Naive thymus-derived CD4-positive, alpha-beta T cell (primary cell): ENCODE measurements at regions not wholly inside any gene's neighbourhood (a gene's known extent, or its start where the extent isn't known, plus 50 kb on each side); places are given as distances from the start of the nearest gene placed in this dataset.

Source experiments
- ATAC-seq: fragments of 150-1000 bp; cut with Tn5 transposase; 2 replicates; pipeline ENCODE4 v1.10.0; 2021; ENCODE audit warnings: mild to moderate bottlenecking, moderate library complexity
- CTCF ChIA-PET: fragments of 350-600 bp; sonication (Branson Sonifier 250); formaldehyde crosslinking; loops from one replicate; lab custom pipeline; 2021; ENCODE audit warnings: antibody characterized with exemption; lab: Charles Lee
- POLR2A ChIA-PET: fragments of 350-600 bp; sonication (Branson Sonifier 250); formaldehyde crosslinking; loops from one replicate; lab custom pipeline; 2021; ENCODE audit warnings: antibody characterized with exemption, inconsistent platforms; lab: Charles Lee
- DNase-seq, 9 donors: peaks; one replicate each; pipeline versions ENCODE4 v3.0.0 to v3.0.0-alpha.2; 2020 to 2022; ENCODE audit warnings: mixed read lengths in 1 of 9
- H3K27ac ChIP-seq: one replicate; pipeline ENCODE4 v1.7.0; 2013; ENCODE audit warnings: mild to moderate bottlenecking, low read depth, low read length, moderate library complexity
- H3K27me3 ChIP-seq, 2 donors: one replicate each; pipeline ENCODE4 v1.7.0; 2013; ENCODE audit warnings: low read length in 2 of 2, mild to moderate bottlenecking in 2 of 2, moderate library complexity in 2 of 2; ENCODE audit not compliant: control insufficient read depth in 2 of 2, insufficient read depth in 2 of 2
- H3K36me3 ChIP-seq, 3 experiments: 1 replicate in 2 of 3; 2 replicates in 1 of 3; pipeline ENCODE4 v1.7.0; 2013; ENCODE audit warnings: low read length in 3 of 3, mild to moderate bottlenecking in 3 of 3, moderate library complexity in 1 of 3; ENCODE audit not compliant: insufficient read depth in 3 of 3, control insufficient read depth in 2 of 3
- H3K4me1 ChIP-seq, 2 donors: one replicate each; pipeline ENCODE4 v1.7.0; 2013; ENCODE audit warnings: low read length in 2 of 2, mild to moderate bottlenecking in 2 of 2, moderate library complexity in 1 of 2; ENCODE audit not compliant: control insufficient read depth in 2 of 2, insufficient read depth in 2 of 2
- H3K4me3 ChIP-seq: 2 replicates; pipeline ENCODE4 v1.7.0; 2013; ENCODE audit warnings: mild to moderate bottlenecking, low read length
- H3K9me3 ChIP-seq, 3 experiments: 1 replicate in 2 of 3; 2 replicates in 1 of 3; pipeline ENCODE4 v1.7.0; 2013; ENCODE audit warnings: low read length in 3 of 3; ENCODE audit not compliant: control insufficient read depth in 2 of 3
- H3K27ac Mint-ChIP-seq, 9 donors: one replicate each; pipeline ENCODE4 v1.8.0; 2020 to 2022; ENCODE audit warnings: mixed read lengths in 9 of 9, mild to moderate bottlenecking in 8 of 9, moderate library complexity in 5 of 9, inconsistent platforms in 2 of 9
- H3K27me3 Mint-ChIP-seq, 5 donors: one replicate each; pipeline ENCODE4 v1.8.0; 2021 to 2022; ENCODE audit warnings: mixed read lengths in 5 of 5, mild to moderate bottlenecking in 1 of 5
- H3K36me3 Mint-ChIP-seq, 5 donors: one replicate each; pipeline ENCODE4 v1.8.0; 2020 to 2022; ENCODE audit warnings: mixed read lengths in 5 of 5, mild to moderate bottlenecking in 3 of 5, inconsistent platforms in 1 of 5
- H3K4me1 Mint-ChIP-seq, 7 donors: one replicate each; pipeline ENCODE4 v1.8.0; 2020 to 2022; ENCODE audit warnings: mixed read lengths in 7 of 7, mild to moderate bottlenecking in 3 of 7, inconsistent platforms in 1 of 7
- H3K4me3 Mint-ChIP-seq, 10 donors: one replicate each; pipeline ENCODE4 v1.8.0; 2020 to 2022; ENCODE audit warnings: mild to moderate bottlenecking in 10 of 10, mixed read lengths in 10 of 10, moderate library complexity in 6 of 10, inconsistent platforms in 2 of 10
- H3K9me3 Mint-ChIP-seq, 11 donors: one replicate each; pipeline ENCODE4 v1.8.0; 2020 to 2022; ENCODE audit warnings: mixed read lengths in 11 of 11, mild to moderate bottlenecking in 4 of 11, inconsistent platforms in 1 of 11, moderate library complexity in 1 of 11
- intact Hi-C, 2 donors: fragments of 100-400 bp; cut with micrococcal nuclease; formaldehyde crosslinking; loops; one replicate each; pipeline ENCODE4 v1.15.1; 2023

DNA sequence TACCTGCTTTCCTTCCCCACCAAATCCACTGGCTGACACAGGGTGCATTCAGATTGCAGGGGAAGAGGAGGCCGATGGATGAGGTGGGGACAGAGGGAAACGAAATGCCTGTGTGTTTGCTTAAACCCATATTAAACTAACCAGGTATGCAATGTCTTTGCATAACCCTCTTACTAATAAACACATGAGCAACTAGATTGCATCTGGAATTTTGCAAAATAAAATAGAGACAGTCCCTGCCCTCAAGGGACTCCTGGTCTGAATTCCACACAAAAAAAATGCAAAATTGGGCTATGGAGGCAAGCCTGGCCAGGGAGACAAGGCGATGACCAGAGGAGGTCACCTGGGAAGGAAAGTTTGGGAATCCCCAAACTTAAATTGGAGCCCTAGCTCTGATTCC lies 202.9 kb downstream of the ACTL7B start:
- DNase-seq (no peak), ATAC-seq (no peak)
- intact Hi-C loops: no loop called here
- H3K27ac Mint-ChIP-seq: no peak overlapping the region
- no peaks in the 10 kb centered on the region for H3K27me3 ChIP-seq
- peaks cover 0 to 4% (median 0%) of the 10 kb centered on the region in 5 donors for H3K27me3 Mint-ChIP-seq
- no peaks in the 10 kb centered on the region for H3K4me1 Mint-ChIP-seq
- H3K9me3 Mint-ChIP-seq: peaks cover 0 to 12% (median 5%) of the 10 kb centered on the region in 11 donors
- POLR2A ChIA-PET: no interaction called here
- no peak overlapping the region for H3K27ac ChIP-seq
- H3K36me3 ChIP-seq: no peaks in the 10 kb centered on the region
- no peaks in the 10 kb centered on the region for H3K4me1 ChIP-seq
- no peak overlapping the region for H3K4me3 ChIP-seq
- peaks cover 0 to 3% (median 0%) of the 10 kb centered on the region in 5 donors for H3K36me3 Mint-ChIP-seq
- no peaks in the 10 kb centered on the region for H3K9me3 ChIP-seq
- H3K4me3 Mint-ChIP-seq: no peak overlapping the region
- CTCF ChIA-PET: no interaction called here

DNA sequence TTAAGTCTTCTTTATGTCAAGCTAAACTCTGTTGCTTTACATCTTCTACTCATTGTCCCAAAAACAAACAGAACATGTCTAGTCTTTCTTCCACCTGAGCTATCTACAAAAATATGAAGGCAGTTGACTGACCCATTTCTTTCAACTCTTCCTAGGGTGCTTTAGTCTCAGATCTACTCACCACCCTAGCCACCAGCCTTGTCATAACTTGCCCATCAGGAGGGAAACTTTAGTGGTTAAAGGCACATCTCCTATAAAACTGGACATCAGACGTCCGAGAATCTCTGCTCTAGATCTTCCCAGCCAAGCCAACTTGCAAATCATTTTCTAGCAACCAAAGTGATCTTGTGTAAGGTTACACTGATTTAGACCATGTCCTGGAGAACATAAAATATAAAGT lies 205.0 kb downstream of the ACTL7B start:
- intact Hi-C loops: no loop called here
- CTCF ChIA-PET: no interaction called here
- ATAC-seq: no peak
- POLR2A ChIA-PET: no interaction called here
- Mint-ChIP-seq H3K9me3 (peaks cover 0 to 5% (median 0%) of the 10 kb centered on the region in 11 donors), H3K36me3 (no peaks in the 10 kb centered on the region), H3K4me3 (no peak overlapping the region), H3K27ac (no peak overlapping the region), H3K4me1 (no peaks in the 10 kb centered on the region), H3K27me3 (peaks cover 0 to 9% (median 0%) of the 10 kb centered on the region in 5 donors)
- no peak for DNase-seq
- H3K27me3 ChIP-seq: no peaks in the 10 kb centered on the region
- H3K4me3 ChIP-seq: no peak overlapping the region
- H3K36me3 ChIP-seq: no peaks in the 10 kb centered on the region
- H3K4me1 ChIP-seq: no peaks in the 10 kb centered on the region
- H3K9me3 ChIP-seq: no peaks in the 10 kb centered on the region
- H3K27ac ChIP-seq: no peak overlapping the region

DNA sequence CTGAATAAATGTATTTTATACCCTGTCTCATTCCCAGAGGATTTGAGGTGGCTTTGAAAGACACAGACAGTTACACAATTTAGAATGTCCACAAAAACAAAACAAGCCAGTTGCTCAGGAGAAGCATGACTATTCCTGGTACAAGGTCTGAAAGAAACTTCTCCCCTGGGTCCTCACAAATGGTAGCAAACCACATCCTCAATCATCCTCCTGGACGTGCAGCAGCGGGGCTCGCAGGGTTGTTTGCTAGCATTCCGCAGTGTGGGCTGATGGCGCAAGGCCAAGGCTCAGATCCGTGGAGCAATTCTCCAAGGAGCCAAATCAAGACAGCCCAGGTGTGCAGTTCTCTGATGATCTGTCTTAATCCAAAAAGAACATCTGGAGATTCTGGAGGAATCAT lies 210.3 kb downstream of the ACTL7B start:
- no peak for DNase-seq
- CTCF ChIA-PET: no interaction called here

DNA sequence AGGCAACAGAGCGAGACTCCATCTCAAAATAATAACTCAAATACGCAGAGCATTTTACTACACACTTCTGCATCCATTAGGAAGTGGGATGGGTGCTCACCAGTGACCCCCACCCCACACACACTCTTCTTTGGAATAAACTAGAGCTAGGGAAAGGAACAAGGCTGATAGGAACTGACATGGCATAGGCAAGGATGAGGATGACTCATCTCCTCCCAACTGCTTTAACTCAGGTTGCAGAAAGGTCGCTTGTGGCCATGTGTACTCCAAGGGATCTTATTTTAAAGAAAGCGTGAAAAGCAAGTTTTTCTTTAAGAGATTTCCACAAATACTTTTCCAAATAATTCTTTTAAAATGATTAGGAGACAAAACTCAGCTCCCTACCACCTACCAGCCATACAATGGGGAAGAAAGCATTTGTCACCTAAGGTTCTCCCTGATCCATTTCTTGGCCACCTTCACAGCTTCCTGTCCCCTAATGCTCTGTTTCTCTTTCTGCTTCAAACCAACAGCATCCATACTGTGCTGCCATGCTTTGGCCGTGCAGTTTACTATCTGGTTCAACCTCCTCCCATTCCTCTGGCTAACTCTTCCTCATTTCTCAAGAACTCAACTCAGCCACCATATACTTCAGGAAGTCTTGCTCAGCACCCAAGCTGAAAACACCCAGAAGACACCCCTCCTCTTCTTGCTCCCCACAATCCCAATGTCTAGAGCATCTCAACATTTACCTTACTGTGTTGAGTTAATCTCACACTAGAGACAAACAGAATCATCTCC lies 211.9 kb downstream of the ACTL7B start:
- Mint-ChIP-seq H3K36me3 (no peaks in the 10 kb centered on the region), H3K9me3 (peaks cover 0 to 13% (median 3%) of the 10 kb centered on the region in 11 donors), H3K27me3 (peaks cover 0 to 16% (median 11%) of the 10 kb centered on the region in 5 donors), H3K4me1 (no peaks in the 10 kb centered on the region), H3K4me3 (no peak overlapping the region), H3K27ac (no peak overlapping the region)
- Histone ChIP-seq H3K27me3 (no peaks in the 10 kb centered on the region), H3K27ac (no peak overlapping the region), H3K4me3 (no peak overlapping the region), H3K4me1 (no peaks in the 10 kb centered on the region), H3K36me3 (no peaks in the 10 kb centered on the region), H3K9me3 (no peaks in the 10 kb centered on the region)
- ChIA-PET CTCF (no interaction called here), POLR2A (no interaction called here)
- ATAC-seq (no peak), DNase-seq (no peak)
- intact Hi-C loops: no loop called here

More for the DNA sequence above, 210.3 kb downstream of the ACTL7B start:
- POLR2A ChIA-PET: no interaction called here
- Mint-ChIP-seq H3K36me3 (no peaks in the 10 kb centered on the region), H3K27me3 (peaks cover 0 to 11% (median 5%) of the 10 kb centered on the region in 5 donors), H3K4me3 (no peak overlapping the region), H3K4me1 (no peaks in the 10 kb centered on the region), H3K27ac (no peak overlapping the region), H3K9me3 (peaks cover 0 to 9% (median 3%) of the 10 kb centered on the region in 11 donors)
- Histone ChIP-seq H3K36me3 (no peaks in the 10 kb centered on the region), H3K9me3 (no peaks in the 10 kb centered on the region), H3K27me3 (no peaks in the 10 kb centered on the region), H3K4me3 (no peak overlapping the region), H3K27ac (no peak overlapping the region), H3K4me1 (no peaks in the 10 kb centered on the region)
- intact Hi-C loops: no loop called here
- no peak for ATAC-seq

DNA sequence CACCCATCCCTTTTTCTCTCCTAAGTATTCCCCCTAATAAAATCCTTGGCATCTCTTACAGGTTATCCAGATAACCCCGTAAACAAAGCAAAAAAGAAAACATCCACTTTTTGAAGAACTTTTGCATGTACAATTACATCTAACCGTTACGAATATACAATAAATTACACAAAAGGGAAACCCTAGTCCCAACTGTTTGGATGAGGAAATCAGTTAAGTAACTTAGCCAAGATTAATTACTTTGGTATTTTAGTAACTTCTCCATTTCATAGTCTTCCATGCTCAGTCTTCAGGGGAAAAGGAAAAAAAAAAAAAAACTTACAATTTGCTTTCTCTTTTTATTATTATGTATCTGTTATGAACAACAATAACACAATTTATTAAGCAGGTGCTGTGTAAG lies 212.9 kb downstream of the ACTL7B start:
- Histone ChIP-seq H3K9me3 (no peaks in the 10 kb centered on the region), H3K4me1 (no peaks in the 10 kb centered on the region), H3K27ac (no peak overlapping the region), H3K4me3 (no peak overlapping the region), H3K27me3 (no peaks in the 10 kb centered on the region), H3K36me3 (no peaks in the 10 kb centered on the region)
- H3K27me3 Mint-ChIP-seq: peaks cover 0 to 16% (median 11%) of the 10 kb centered on the region in 5 donors
- ChIA-PET POLR2A (no interaction called here), CTCF (no interaction called here)
- no peaks in the 10 kb centered on the region for H3K36me3 Mint-ChIP-seq
- intact Hi-C loops: no loop called here
- H3K9me3 Mint-ChIP-seq: peaks cover 0 to 13% (median 3%) of the 10 kb centered on the region in 11 donors
- DNase-seq (no peak), ATAC-seq (no peak)
- H3K4me1 Mint-ChIP-seq: no peaks in the 10 kb centered on the region
- no peak overlapping the region for H3K4me3 Mint-ChIP-seq
- H3K27ac Mint-ChIP-seq: no peak overlapping the region

DNA sequence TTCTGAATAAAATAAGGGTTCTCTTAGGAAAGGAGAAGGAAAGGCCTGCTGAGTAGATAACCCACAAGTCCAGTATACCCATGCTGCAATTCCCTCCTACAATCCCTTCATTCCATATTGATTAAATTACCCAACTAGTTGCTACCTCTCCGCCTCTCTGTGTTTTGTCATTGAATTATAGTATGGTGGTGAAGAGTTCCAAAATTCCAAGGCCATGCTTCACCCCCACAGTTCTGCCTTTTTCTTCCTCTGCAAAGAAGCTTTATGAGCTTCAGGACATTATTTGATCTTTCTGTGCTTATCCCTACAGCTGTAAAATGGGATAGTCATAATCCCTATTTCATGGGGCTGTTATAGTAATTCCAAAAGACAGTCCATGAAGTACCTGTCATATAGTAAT lies 215.6 kb downstream of the ACTL7B start:
- Mint-ChIP-seq H3K4me1 (no peaks in the 10 kb centered on the region), H3K9me3 (peaks cover 0 to 13% (median 3%) of the 10 kb centered on the region in 11 donors), H3K36me3 (no peaks in the 10 kb centered on the region), H3K4me3 (no peak overlapping the region), H3K27me3 (peaks cover 0 to 16% (median 11%) of the 10 kb centered on the region in 5 donors), H3K27ac (no peak overlapping the region)
- Histone ChIP-seq H3K27me3 (no peaks in the 10 kb centered on the region), H3K36me3 (no peaks in the 10 kb centered on the region), H3K9me3 (no peaks in the 10 kb centered on the region), H3K27ac (no peak overlapping the region), H3K4me1 (no peaks in the 10 kb centered on the region), H3K4me3 (no peak overlapping the region)
- no peak for ATAC-seq
- no peak for DNase-seq
- ChIA-PET POLR2A (no interaction called here), CTCF (no interaction called here)
- intact Hi-C loops: no loop called here

DNA sequence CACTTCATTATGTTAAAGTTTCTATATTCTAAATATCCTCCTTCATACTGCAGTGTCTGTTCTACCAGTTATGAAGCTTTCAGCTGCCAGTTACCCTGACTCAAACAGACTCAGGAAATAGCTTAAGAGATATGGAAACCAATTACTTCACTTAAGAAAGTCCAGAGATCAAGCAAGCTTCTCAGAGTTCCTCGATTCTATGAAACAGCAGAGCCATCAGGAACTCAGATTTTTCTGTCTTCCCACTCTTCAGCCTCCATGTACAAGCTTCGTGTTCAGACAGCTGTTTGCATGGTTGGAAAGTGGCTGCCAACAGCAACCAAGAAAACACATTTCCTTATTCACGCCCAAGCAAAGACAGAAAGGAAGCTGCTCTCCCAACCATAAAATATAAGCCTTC lies 216.1 kb downstream of the ACTL7B start:
- Histone ChIP-seq H3K27me3 (no peaks in the 10 kb centered on the region), H3K36me3 (no peaks in the 10 kb centered on the region), H3K9me3 (no peaks in the 10 kb centered on the region), H3K4me3 (no peak overlapping the region), H3K27ac (no peak overlapping the region), H3K4me1 (no peaks in the 10 kb centered on the region)
- Mint-ChIP-seq H3K36me3 (no peaks in the 10 kb centered on the region), H3K27ac (no peak overlapping the region), H3K27me3 (peaks cover 0 to 15% (median 11%) of the 10 kb centered on the region in 5 donors), H3K4me1 (no peaks in the 10 kb centered on the region), H3K4me3 (no peak overlapping the region), H3K9me3 (peaks cover 0 to 12% (median 3%) of the 10 kb centered on the region in 11 donors)
- no peak for DNase-seq
- ATAC-seq: no peak
- ChIA-PET POLR2A (no interaction called here), CTCF (no interaction called here)
- intact Hi-C loops: no loop called here
